ENCODE measurements at regions not wholly inside any gene's neighbourhood (a gene's known extent, or its start where the extent isn't known, plus 50 kb on each side); places are given as distances from the start of the nearest gene placed in this dataset.
"Not testable (repeated sequence)": the region's sequence is repeated elsewhere in the genome, so short reads cannot be mapped to it uniquely, and the experiment has no call there.

GRCh38 chr2:113551637-113552318, 53.3 kb downstream of the FOXD4L1 start:
- peak; percentile 62 for DNase-seq

- not testable (repeated sequence) for DNase-seq
Observed at GRCh38 chr2:113559820-113560219, 61.4 kb downstream of the FOXD4L1 start.

- DNase-seq = not testable (repeated sequence)
Observed at GRCh38 chr2:113562662-113563061, 64.2 kb downstream of the FOXD4L1 start.

GRCh38 chr2:113566674-113567480, 60.2 kb upstream of the RABL2A start:
- not testable (repeated sequence) for DNase-seq

- DNase-seq = not testable (repeated sequence)
Observed at GRCh38 chr2:113567481-113567849, 59.6 kb upstream of the RABL2A start.

- DNase-seq = not testable (repeated sequence)
Observed at GRCh38 chr2:113568231-113568630, 58.8 kb upstream of the RABL2A start.

- not testable (repeated sequence) for DNase-seq
Observed at GRCh38 chr2:113570082-113570481, 57.0 kb upstream of the RABL2A start.

GRCh38 chr2:113570509-113571009, 56.5 kb upstream of the RABL2A start:
- DNase-seq = not testable (repeated sequence)

- not testable (repeated sequence) for DNase-seq
Observed at GRCh38 chr2:113571482-113572068, 55.5 kb upstream of the RABL2A start.

- not testable (repeated sequence) for DNase-seq
Observed at GRCh38 chr2:113575721-113576120, 51.3 kb upstream of the RABL2A start.

- DNase-seq = not testable (repeated sequence)
Observed at GRCh38 chr2:113576353-113576752, 50.7 kb upstream of the RABL2A start.
